G401 (cell line): ENCODE measurements at regions not wholly inside any gene's neighbourhood (a gene's known extent, or its start where the extent isn't known, plus 50 kb on each side); places are given as distances from the start of the nearest gene placed in this dataset.
"Not testable (repeated sequence)": the region's sequence is repeated elsewhere in the genome, so short reads cannot be mapped to it uniquely, and the experiment has no call there.

ENCODE experiments used
- DNase-seq: peaks from one replicate; pipeline ENCODE4 v3.0.0-alpha.2; 2015; ENCODE audit warnings: low spot score
- in situ Hi-C: cut with HindIII; loops from 2 replicates; pipeline ENCODE4 v1.10.0; 2016; ENCODE audit warnings: low sequenced_read_pairs, mixed read lengths

GRCh38 chr6:21761053-21761730 is 167.6 kb downstream of the SOX4 start:
- DNase-seq, in situ Hi-C loops: not testable (repeated sequence)

DNA sequence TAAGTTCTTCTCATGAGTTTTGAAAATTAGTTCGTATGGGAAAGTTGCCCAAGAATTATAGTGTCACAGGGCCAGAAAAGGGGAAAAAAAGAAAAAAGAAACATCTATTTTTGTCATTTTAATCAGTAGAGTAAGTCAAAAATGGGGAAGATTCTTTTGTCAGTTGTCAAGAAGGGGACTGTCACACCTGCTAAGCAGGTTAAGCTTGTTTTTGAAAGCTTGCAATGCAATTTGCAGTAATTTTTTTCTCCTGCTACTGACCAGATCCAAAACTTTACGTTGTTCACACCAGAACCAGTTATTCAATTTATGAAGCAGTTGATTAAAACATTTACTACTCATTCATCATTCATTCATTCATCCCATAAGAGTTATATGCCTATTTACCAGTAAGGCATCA is 171.4 kb downstream of the SOX4 start:
- no peak for DNase-seq
- in situ Hi-C loops = no loop called here

DNA sequence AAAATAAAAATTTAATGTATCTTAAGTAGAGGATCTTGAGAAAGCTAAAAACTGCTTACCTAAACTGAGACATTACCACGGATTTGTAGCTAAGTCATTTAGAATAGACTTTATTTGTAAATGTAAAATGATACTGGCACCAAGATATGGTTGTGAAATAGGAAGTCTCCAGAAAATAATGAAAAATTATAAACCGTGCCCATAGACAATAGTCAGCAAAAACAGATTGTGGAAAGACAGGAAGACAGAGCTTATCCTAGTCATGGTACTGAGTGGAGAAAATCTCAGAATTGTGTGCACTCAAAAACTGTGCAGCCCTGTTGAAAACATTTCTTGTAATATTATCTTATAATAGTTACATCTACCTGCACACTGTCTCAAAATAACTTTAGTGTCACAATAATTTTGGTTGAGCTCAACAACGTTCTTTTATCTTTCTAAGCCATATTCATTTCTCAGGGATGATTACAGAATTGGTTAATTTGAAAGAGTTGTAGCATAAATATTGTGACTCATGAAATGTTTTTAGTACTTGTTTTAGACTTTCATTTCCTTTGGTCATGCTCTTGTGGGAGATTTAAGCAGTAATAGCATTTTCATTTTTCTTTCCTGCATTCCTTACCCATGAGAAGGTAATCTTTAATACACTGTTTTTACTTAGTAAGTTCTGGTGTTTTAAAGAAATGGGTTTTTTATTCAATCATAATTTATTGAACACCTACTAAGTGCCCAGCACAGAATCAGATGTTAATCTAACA is 174.5 kb downstream of the SOX4 start:
- no peak for DNase-seq

DNA sequence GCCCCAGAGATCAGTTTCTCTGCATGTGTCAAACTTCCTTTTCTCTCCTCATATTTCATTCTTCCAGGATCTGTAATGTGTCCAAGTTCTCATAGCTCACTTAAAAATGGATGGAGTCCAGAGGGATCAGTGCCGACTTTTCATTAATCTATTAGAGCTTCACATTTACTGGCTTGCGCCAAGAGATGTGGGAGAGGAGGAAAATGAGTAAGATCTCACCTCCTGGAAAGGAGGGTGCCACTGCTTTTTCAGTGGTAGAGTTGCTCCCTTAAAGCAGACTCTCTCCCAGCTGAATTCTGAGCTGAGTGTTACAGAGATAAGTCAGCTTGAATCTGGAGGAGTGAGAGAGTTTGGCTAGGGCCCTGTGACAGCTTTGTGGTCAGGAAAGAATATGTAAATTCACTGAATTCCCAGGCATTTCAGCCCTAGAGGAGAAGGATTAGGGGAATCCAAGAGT is 175.9 kb downstream of the SOX4 start:
- no peak for DNase-seq
- in situ Hi-C loops = no loop called here

More for the DNA sequence above, 174.5 kb downstream of the SOX4 start:
- in situ Hi-C loops = no loop called here

- in situ Hi-C loops = no loop called here
- DNase-seq = no peak
Observed at GRCh38 chr6:21769968-21770367, 176.4 kb downstream of the SOX4 start.

DNA sequence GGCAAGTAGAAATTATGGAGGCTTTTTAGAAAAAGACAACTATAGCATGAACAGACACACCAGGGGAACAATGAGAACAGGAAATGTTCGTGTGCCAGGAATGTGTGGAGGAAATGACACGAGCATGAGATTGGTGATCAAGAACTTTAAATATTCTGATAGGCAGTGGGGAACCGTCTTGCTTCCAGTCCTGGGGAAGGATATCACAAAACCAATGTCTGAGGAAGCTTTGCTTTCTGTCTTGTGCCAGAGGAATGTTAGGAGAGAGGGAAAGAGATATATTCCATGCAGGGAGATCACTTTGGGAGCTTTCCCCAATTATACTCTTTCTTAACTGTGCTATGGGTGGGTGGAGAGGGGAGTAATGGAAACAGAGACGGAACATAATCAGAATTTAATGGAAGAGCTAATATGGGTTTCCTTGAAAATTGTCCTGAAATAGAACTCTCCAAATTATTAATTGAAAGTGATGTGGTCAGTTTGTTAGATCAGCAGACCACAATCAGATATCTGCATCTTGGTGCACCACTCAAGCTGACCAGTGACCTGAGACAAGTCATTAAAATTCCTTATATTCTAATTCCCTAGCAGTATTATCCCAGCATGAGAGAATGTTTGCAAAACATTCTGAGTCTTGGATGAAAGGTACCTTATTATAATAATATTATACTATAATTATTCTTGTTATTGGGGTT is 178.2 kb downstream of the SOX4 start:
- DNase-seq = no peak
- in situ Hi-C loops = no loop called here

GRCh38 chr6:21772477-21772876 is 178.9 kb downstream of the SOX4 start:
- no peak for DNase-seq
- in situ Hi-C loops = no loop called here

GRCh38 chr6:21772884-21773575 is 179.5 kb downstream of the SOX4 start:
- DNase-seq = no peak
- in situ Hi-C loops = no loop called here

GRCh38 chr6:21773576-21773968 is 180.0 kb downstream of the SOX4 start:
- in situ Hi-C loops = no loop called here
- no peak for DNase-seq

DNA sequence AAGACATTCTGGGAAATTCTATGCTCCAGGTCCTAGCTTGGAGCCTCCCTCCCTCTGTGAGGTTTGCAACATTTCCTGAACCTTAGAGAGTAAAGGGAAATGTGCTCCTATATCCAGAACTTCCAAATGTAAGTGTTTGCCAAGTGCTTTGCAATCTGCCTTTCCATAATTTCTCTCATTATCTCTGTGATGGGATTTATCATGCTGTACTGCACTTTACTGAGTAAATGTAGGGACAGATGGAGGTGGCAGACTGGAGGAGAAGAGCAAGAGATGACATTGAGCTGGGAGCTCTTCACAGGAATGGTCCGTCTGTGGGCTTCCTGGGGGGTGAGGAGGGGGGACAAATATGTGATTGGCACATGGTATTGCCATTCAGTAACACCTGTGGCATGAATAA is 184.3 kb downstream of the SOX4 start:
- peak; percentile 2 for DNase-seq
- in situ Hi-C loops = no loop called here

GRCh38 chr6:21780141-21780540 is 186.6 kb downstream of the SOX4 start:
- in situ Hi-C loops = no loop called here
- DNase-seq = no peak

DNA sequence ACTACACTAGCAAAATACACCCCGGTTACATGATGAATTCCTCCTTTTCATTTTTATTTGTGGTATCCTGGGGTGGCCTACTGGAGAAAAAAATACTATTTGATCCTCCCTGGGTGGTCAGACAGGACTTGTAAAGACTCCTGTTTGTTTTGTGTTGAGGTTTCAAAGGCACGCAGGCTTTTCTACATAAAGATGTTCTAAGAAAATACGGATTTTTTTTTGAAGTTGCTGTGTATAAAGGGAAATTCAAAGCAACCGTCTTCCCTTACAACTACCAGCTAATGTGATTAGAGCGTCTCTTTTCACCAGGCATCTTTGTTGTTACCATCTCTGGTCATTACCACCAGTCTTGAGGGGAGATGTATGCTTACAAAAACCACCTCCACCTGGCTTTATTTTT is 187.1 kb downstream of the SOX4 start:
- in situ Hi-C loops = no loop called here

DNA sequence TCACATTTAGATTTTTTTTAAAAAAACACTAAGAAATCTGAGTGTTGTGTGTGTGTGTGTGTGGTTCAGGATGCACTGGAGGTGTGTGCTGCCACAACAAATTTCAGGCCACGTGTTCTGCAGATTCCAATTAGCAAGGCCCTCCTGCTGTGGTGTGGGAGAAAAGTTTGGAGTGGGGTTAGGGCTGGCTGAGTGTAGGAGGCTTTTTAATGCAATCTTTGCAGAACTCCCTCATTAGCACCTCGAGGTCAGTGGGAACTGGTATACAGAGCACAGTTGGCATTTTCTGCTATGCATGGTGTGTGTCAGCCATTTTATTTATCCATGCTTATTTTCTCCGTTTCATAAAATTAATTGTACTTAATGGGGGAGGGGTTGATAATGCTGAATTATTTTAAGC is 187.6 kb downstream of the SOX4 start:
- in situ Hi-C loops = no loop called here
- no peak for DNase-seq

More for the DNA sequence above, 187.1 kb downstream of the SOX4 start:
- DNase-seq = no peak

DNA sequence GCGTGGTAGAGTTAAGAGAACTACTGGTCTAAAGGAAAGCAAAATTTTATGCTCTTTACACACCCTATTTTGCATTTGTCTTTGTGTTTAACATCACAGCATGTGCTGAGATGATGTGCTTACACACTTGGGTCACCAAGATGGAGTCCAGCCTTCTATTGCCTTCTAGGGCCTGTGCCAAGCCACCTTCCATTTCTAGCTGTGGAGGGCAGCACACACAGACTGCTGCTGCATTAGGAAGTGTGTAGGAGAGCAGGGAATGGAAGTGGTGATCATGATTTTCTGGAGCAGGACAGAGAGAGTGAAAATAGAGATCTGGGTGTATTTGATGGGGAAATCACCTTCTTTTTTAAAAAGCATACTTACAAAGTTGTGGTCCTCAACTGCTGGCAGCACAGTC is 191.6 kb downstream of the SOX4 start:
- in situ Hi-C loops = no loop called here
- no peak for DNase-seq

DNA sequence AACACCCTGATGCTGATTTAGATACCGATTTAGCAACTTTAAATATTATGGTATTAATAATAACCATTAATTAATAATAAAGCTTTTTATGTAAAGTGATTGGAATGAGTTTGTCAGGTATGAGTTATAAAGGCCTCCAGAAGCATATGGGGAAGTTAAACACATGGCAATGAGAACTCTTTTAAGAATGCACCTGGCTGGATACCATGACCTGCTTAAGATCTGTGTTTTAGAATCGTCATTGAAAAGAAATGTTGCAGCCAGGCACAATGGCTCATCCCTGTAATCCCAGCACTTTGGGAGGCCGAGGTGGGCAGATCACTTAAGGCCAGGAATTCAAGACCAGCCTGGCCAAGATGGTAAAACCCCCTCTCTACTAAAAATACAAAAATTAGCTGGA is 197.5 kb downstream of the SOX4 start:
- in situ Hi-C loops = no loop called here

DNA sequence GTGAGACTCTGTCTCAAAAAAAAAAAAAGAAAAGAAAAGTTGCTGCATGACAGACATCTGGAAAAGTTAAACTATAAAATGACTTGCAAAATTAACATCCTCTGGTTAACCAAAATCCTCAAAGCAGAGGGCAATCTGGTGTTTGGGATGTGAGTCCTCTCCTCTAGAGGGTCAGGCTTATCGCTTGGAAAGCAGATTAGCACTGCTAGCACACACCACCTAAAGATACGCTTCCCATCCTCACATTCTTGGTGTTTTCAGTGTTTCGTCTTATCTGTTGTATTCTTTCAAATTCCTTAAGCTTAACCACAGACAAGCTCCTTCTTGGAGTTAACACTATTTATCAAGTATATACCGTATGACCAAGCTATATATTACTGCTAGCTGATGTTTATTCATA is 198.0 kb downstream of the SOX4 start:
- DNase-seq = no peak
- in situ Hi-C loops = no loop called here

More for the DNA sequence above, 197.5 kb downstream of the SOX4 start:
- DNase-seq = no peak

DNA sequence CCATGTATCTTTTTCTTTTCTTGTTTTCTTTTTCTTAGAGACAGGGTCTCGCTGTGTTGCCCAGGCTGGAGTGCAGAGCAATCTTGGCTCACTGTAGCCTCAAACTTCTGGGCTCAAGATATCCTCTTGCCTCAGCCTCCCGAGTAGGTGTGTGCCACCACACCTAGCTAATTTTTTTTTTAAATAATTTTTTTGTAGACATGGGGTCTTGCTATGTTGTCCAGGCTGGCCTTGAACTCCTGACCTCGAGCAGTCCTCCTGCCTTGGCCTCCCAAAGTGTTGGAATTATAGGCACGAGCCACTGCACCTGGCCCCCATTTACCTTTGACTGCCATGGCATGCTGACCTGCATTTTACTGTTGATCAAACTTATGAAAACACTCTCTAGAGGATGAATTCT is 198.6 kb downstream of the SOX4 start:
- in situ Hi-C loops = no loop called here
- DNase-seq = no peak

DNA sequence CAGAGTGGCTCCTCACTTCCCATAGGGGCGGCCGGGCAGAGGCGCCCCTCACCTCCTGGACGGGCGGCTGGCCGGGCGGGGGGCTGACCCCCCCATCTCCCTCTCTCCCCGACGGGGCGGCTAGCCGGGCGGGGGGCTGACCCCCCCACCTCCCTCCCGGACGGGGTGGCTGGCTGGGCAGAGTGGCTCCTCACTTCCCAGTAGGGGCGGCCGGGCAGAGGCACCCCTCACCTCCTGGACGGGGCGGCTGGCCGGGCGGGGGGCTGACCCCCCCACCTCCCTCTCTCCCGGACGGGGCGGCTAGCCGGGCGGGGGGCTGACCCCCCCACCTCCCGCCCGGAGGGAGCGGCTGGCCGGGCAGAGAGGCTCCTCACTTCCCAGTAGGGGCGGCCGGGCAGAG is 203.4 kb downstream of the SOX4 start:
- in situ Hi-C loops, DNase-seq: not testable (repeated sequence)

GRCh38 chr6:21798468-21798867 is 204.9 kb downstream of the SOX4 start:
- in situ Hi-C loops = no loop called here
- DNase-seq = no peak

DNA sequence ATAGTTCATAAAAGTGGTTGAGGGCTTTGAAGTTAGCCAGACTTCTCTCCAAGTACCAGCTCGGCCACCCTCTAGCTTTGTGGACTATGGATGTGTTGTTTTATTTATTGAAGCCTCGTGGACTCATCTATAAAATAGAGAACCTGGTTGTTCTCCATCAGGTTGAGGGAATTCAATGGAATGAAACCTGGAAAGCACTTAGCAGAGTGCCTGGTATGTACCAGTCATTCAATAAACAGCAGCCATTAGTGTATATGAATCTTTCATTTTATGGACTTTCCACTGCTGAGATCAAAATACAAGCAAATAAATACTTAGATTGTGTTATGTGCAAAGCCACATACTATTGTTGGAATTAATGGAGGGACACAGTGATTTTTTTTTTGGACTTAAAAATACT is 206.8 kb downstream of the SOX4 start:
- in situ Hi-C loops = no loop called here

More for the DNA sequence above, 206.8 kb downstream of the SOX4 start:
- DNase-seq = no peak
